IMR-90 (cell line): ENCODE measurements at regions not wholly inside any gene's neighbourhood (a gene's known extent, or its start where the extent isn't known, plus 50 kb on each side); places are given as distances from the start of the nearest gene placed in this dataset.
"Not testable (repeated sequence)": the region's sequence is repeated elsewhere in the genome, so short reads cannot be mapped to it uniquely, and the experiment has no call there.

Experiments
- ATAC-seq: fragments of 200-7000 bp; cut with Tn5 transposase; 2 replicates; pipeline ENCODE4 v1.9.1; 2020; ENCODE audit warnings: low read depth, mild to moderate bottlenecking, moderate library complexity
- BruUV-seq: library from RNA; stranded (reverse); fragments of 400-500 nt; replicated peaks from 2 replicates; lab custom pipeline; 2021; lab: Mats Ljungman, UMichigan
- CTCF ChIA-PET: fragments of 300-600 bp; formaldehyde crosslinking; extraction: SDS; loops from one replicate; lab custom pipeline; 2021; ENCODE audit warnings: antibody characterized with exemption; lab: Yijun Ruan, JAX
- POLR2A ChIA-PET: fragments of 300-600 bp; sonication (Branson Sonifier 250); formaldehyde crosslinking; loops from one replicate; lab custom pipeline; 2022; ENCODE audit warnings: antibody characterized with exemption; ENCODE audit not compliant: unreplicated experiment; lab: Charles Lee
- DNase-seq: peaks from one replicate; pipeline ENCODE4 v3.0.0; 2013
- H2AFZ ChIP-seq: replicated peaks from 2 replicates; pipeline ENCODE3; 2013; ENCODE audit warnings: low read length, mild to moderate bottlenecking; ENCODE audit not compliant: poor library complexity
- H2AK5ac ChIP-seq: 2 replicates; pipeline ENCODE4 v1.6.1; 2013; ENCODE audit warnings: low read depth, low read length, inconsistent platforms
- H2AK9ac ChIP-seq: replicated peaks from 2 replicates; pipeline ENCODE3; 2013; ENCODE audit warnings: mild to moderate bottlenecking, low read depth, low read length, moderate library complexity; ENCODE audit not compliant: poor library complexity
- H2BK120ac ChIP-seq: 2 replicates; pipeline ENCODE4 v1.6.1; 2013; ENCODE audit warnings: low read depth, low read length, inconsistent platforms
- H2BK15ac ChIP-seq: 3 replicates; pipeline ENCODE4 v1.6.1; 2013; ENCODE audit warnings: low read depth, low read length, inconsistent platforms
- H2BK20ac ChIP-seq: 2 replicates; pipeline ENCODE4 v1.6.1; 2013; ENCODE audit warnings: low read depth, mild to moderate bottlenecking, inconsistent platforms, low read length, moderate library complexity
- H2BK5ac ChIP-seq: 2 replicates; pipeline ENCODE4 v1.6.1; 2013; ENCODE audit warnings: mild to moderate bottlenecking, low read depth, low read length, inconsistent platforms; ENCODE audit not compliant: poor library complexity, severe bottlenecking
- H3K14ac ChIP-seq: replicated peaks from 2 replicates; pipeline ENCODE4 v1.6.1; 2013; ENCODE audit warnings: low read depth, low read length, inconsistent platforms
- H3K18ac ChIP-seq: 2 replicates; pipeline ENCODE4 v1.6.1; 2013; ENCODE audit warnings: low read depth, low read length, control low read depth
- H3K23ac ChIP-seq: 2 replicates; pipeline ENCODE4 v1.6.1; 2013; ENCODE audit warnings: low read depth, low read length, inconsistent platforms
- H3K27ac ChIP-seq: 2 replicates; pipeline ENCODE4 v1.5.1; 2013; ENCODE audit warnings: mild to moderate bottlenecking, control low read depth, low read length; ENCODE audit not compliant: insufficient read depth
- H3K27me3 ChIP-seq: 2 replicates; pipeline ENCODE4 v1.6.1; 2013; ENCODE audit warnings: low read length; ENCODE audit not compliant: control insufficient read depth, insufficient read depth
- H3K36me3 ChIP-seq: 2 replicates; pipeline ENCODE4 v1.6.1; 2013; ENCODE audit warnings: low read length, mixed read lengths; ENCODE audit not compliant: control insufficient read depth, insufficient read depth
- H3K4ac ChIP-seq: 2 replicates; pipeline ENCODE4 v1.6.1; 2013; ENCODE audit warnings: low read depth, low read length, inconsistent platforms
- H3K4me1 ChIP-seq: 2 replicates; pipeline ENCODE4 v1.6.1; 2013; ENCODE audit warnings: low read length, mixed read lengths; ENCODE audit not compliant: control insufficient read depth, insufficient read depth
- H3K4me2 ChIP-seq: 2 replicates; pipeline ENCODE4 v1.6.1; 2013; ENCODE audit warnings: low read depth, mild to moderate bottlenecking, control low read depth, low read length, moderate library complexity
- H3K4me3 ChIP-seq: 2 replicates; pipeline ENCODE4 v1.5.1; 2013; ENCODE audit warnings: low read depth, mild to moderate bottlenecking, control low read depth, low read length, moderate library complexity; ENCODE audit not compliant: insufficient read depth
- H3K56ac ChIP-seq: 2 replicates; pipeline ENCODE4 v1.6.1; 2013; ENCODE audit warnings: low read length, inconsistent platforms; ENCODE audit not compliant: insufficient read depth; ENCODE audit errors: extremely low read depth
- H3K79me1 ChIP-seq, 2 experiments: 2 replicates each; pipeline ENCODE4 v1.6.1; 2013; ENCODE audit warnings: low read length in 2 of 2, inconsistent platforms in 1 of 2, low read depth in 1 of 2
- H3K9ac ChIP-seq: 2 replicates; pipeline ENCODE4 v1.6.1; 2013; ENCODE audit warnings: low read depth, low read length, control low read depth
- H3K9me1 ChIP-seq: 2 replicates; pipeline ENCODE4 v1.6.1; 2013; ENCODE audit warnings: low read length, inconsistent platforms; ENCODE audit not compliant: insufficient read depth
- H3K9me3 ChIP-seq: 2 replicates; pipeline ENCODE4 v1.6.1; 2013; ENCODE audit warnings: low read length; ENCODE audit not compliant: control insufficient read depth, insufficient read depth
- H4K20me1 ChIP-seq: 2 replicates; pipeline ENCODE4 v1.6.1; 2013; ENCODE audit warnings: low read length, inconsistent platforms; ENCODE audit not compliant: insufficient read depth
- H4K5ac ChIP-seq: 2 replicates; pipeline ENCODE4 v1.6.1; 2013; ENCODE audit warnings: mild to moderate bottlenecking, low read depth, low read length, control low read depth
- H4K8ac ChIP-seq, 2 experiments: 2 replicates each; pipeline ENCODE4 v1.6.1; 2013; ENCODE audit warnings: low read depth in 2 of 2, low read length in 2 of 2, control low read depth in 1 of 2, inconsistent platforms in 1 of 2
- H4K91ac ChIP-seq: 2 replicates; pipeline ENCODE4 v1.6.1; 2013; ENCODE audit warnings: low read depth, low read length, inconsistent platforms; ENCODE audit not compliant: insufficient read depth
- CTCF ChIP-seq: conservative IDR thresholded peaks from 2 replicates; pipeline ENCODE4 v1.5.1; 2012; ENCODE audit warnings: mild to moderate bottlenecking, low read depth, low read length, improper control_type of control experiment
- FOS ChIP-seq: fragments of 150-350 bp; IDR thresholded peaks from 2 replicates; pipeline ENCODE4 v1.6.1; 2016; ENCODE audit warnings: low read depth, low read length
- MAFK ChIP-seq: IDR thresholded peaks from 2 replicates; pipeline ENCODE4 v1.6.1; 2012; ENCODE audit warnings: low read depth, low read length, improper control_type of control experiment
- MAZ ChIP-seq: IDR thresholded peaks from 2 replicates; pipeline ENCODE4 v1.6.1; 2012; ENCODE audit warnings: low read depth, mild to moderate bottlenecking, low read length, improper control_type of control experiment, moderate library complexity, borderline replicate concordance
- RAD21 ChIP-seq: IDR thresholded peaks from 2 replicates; pipeline ENCODE4 v1.6.1; 2012; ENCODE audit warnings: low read length, improper control_type of control experiment
- RCOR1 ChIP-seq: IDR thresholded peaks from 2 replicates; pipeline ENCODE4 v1.6.1; 2012; ENCODE audit warnings: mild to moderate bottlenecking, low read length, improper control_type of control experiment; ENCODE audit not compliant: insufficient replicate concordance
- WGBS, 2 experiments: methylation state at CpG; one replicate each; pipeline versions ENCODE4 v1.1.5 to v1.1.7; 2013; ENCODE audit warnings: missing lambda C conversion rate in 2 of 2; ENCODE audit not compliant: insufficient read length in 1 of 2; ENCODE audit errors: extremely low coverage in 2 of 2; 5-methylcytosine and 5-hydroxymethylcytosine counted together
- dilution Hi-C: fragments of 300-500 bp; cut with HindIII; formaldehyde crosslinking; loops from one replicate; pipeline ENCODE4 v1.14.3; 2018; ENCODE audit warnings: low sequenced_read_pairs; ENCODE audit not compliant: unreplicated experiment
- in situ Hi-C: fragments of 300-500 bp; cut with MboI; formaldehyde crosslinking; loops from 3 replicates; pipeline ENCODE4 v1.14.3; 2019; ENCODE audit warnings: low sequenced_read_pairs, inconsistent platforms, mixed read lengths
- intact Hi-C: fragments of 100-400 bp; cut with micrococcal nuclease; formaldehyde crosslinking; loops from 2 replicates; pipeline ENCODE4 v1.10.0; 2022

- no peak overlapping the region for H2AK9ac ChIP-seq
- no peak overlapping the region for H3K4me3 ChIP-seq
- H3K4me2 ChIP-seq = no peak overlapping the region
- no peaks in the 10 kb centered on the region for H4K20me1 ChIP-seq
- no peak overlapping the region for H2BK5ac ChIP-seq
- no peak overlapping the region for H3K4ac ChIP-seq
- H3K27me3 ChIP-seq = no peaks in the 10 kb centered on the region
- in situ Hi-C loops = no loop called here
- dilution Hi-C loops = no loop called here
- no peak overlapping the region for H4K8ac ChIP-seq
- no peak overlapping the region for H2BK15ac ChIP-seq
- no peaks in the 10 kb centered on the region for H3K9me1 ChIP-seq
- BruUV-seq = no TSS peak
- TF ChIP-seq MAZ (no peak), RAD21 (no peak), MAFK (no peak), CTCF (no peak), RCOR1 (no peak), FOS (no peak)
- ATAC-seq (no peak), DNase-seq (no peak)
- no peaks in the 10 kb centered on the region for H3K79me1 ChIP-seq
- peaks cover 2% of the 10 kb centered on the region; the same call in 1 of the 2 replicates for H3K9me3 ChIP-seq
- H3K27ac ChIP-seq = no peak overlapping the region
- no peak overlapping the region for H3K14ac ChIP-seq
- no peak overlapping the region for H2BK120ac ChIP-seq
- POLR2A ChIA-PET = no interaction called here
- no peak overlapping the region for H2AK5ac ChIP-seq
- CTCF ChIA-PET = no interaction called here
- no peaks in the 10 kb centered on the region for H3K36me3 ChIP-seq
- H3K56ac ChIP-seq = no peak overlapping the region
- WGBS, 2 experiments = 100% methylated on average over 1 of the region's 2 CpGs; no CpG with 5 or more reads in 1 of the 2 experiments
- H3K18ac ChIP-seq = no peak overlapping the region
- no peak overlapping the region for H2AFZ ChIP-seq
- no peak overlapping the region for H4K91ac ChIP-seq
- no peaks in the 10 kb centered on the region for H3K4me1 ChIP-seq
- H3K23ac ChIP-seq = no peak overlapping the region
- H2BK20ac ChIP-seq = no peak overlapping the region
- no peak overlapping the region for H4K5ac ChIP-seq
- no peak overlapping the region for H3K9ac ChIP-seq
- intact Hi-C loops = no loop called here
Measured at GRCh38 chr4:28279249-28279648, 1418.6 kb downstream of the STIM2 start.

- WGBS, 2 experiments = no CpG with 5 or more reads among the region's 9 CpGs
- H4K20me1 ChIP-seq, H3K79me1 ChIP-seq, H3K23ac ChIP-seq, H3K4me2 ChIP-seq, H2AK9ac ChIP-seq, H3K4me1 ChIP-seq, intact Hi-C loops, ATAC-seq, H3K27me3 ChIP-seq, H2AK5ac ChIP-seq, H3K9ac ChIP-seq, H3K27ac ChIP-seq, H3K9me1 ChIP-seq, DNase-seq, in situ Hi-C loops, BruUV-seq, H3K4me3 ChIP-seq, H3K36me3 ChIP-seq, H3K56ac ChIP-seq, dilution Hi-C loops, POLR2A ChIA-PET, H2AFZ ChIP-seq, H4K5ac ChIP-seq, CTCF ChIA-PET, H3K9me3 ChIP-seq: not testable (repeated sequence)
- peak overlapping the region in 1 of 2 experiments; percentile 37; a peak in 2 of 4 replicates for H4K8ac ChIP-seq
- H2BK5ac ChIP-seq = peak overlapping the region; percentile 96
- H3K4ac ChIP-seq = 0 out of 2 replicates have a peak overlapping the region, but pooled peaks have one; percentile 95
- peak overlapping the region; percentile 89; the same call in 1 of the 3 replicates for H2BK15ac ChIP-seq
- peak overlapping the region; percentile 91; the same call in 1 of the 2 replicates for H4K91ac ChIP-seq
- H3K18ac ChIP-seq = peak overlapping the region; percentile 96; the same call in 1 of the 2 replicates
- peak overlapping the region; percentile 63; the same call in 1 of the 2 replicates for H3K14ac ChIP-seq
- H2BK120ac ChIP-seq = peak overlapping the region; percentile 93; the same call in 1 of the 2 replicates
- H2BK20ac ChIP-seq = peak overlapping the region; percentile 98
Measured at GRCh38 chr4:28286266-28286665, 1425.6 kb downstream of the STIM2 start.
